ENCODE measurements at regions not wholly inside any gene's neighbourhood (a gene's known extent, or its start where the extent isn't known, plus 50 kb on each side); places are given as distances from the start of the nearest gene placed in this dataset.

DNA sequence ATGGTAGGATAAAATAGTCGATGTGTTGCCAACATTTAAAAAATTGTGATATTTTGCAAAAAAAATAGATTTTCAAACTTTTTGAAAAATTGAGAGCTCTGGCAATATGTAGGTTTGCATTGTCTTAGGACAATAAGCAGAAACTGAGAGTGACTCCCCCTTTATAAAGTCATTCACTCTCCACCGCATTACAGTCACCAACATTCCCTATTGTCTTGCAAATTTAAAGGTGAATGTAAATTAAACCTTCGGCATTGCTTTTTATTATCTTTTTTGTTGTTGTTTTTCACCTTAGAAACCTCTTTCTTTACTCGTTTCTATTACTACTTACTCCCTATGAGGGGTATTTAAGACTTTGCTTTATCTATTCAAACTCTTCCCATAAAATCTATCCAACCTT lies 944.2 kb downstream of the DTWD2 start:
- Histone ChIP-seq H3K36me3 (ENCODE audit: insufficient read depth) (no peaks in the 10 kb centered on the region), H3K4me1 (ENCODE audit: insufficient read depth) (peaks cover 6% of the 10 kb centered on the region; the same call in 1 of the 2 replicates), H3F3A (replicated peaks; ENCODE audit: low read depth) (no peaks in the 10 kb centered on the region), H4K20me1 (replicated peaks; ENCODE audit: insufficient read depth) (no peaks in the 10 kb centered on the region), H3K27ac (ENCODE audit: low read depth) (no peak overlapping the region), H3K4me3 (no peak overlapping the region), H3K4me2 (0 out of 2 replicates have a peak overlapping the region, but pooled peaks have one; percentile 14), H3K9me2 (ENCODE audit: insufficient read depth) (no peaks in the 10 kb centered on the region), H3K79me2 (replicated peaks; ENCODE audit: insufficient read depth) (no peaks in the 10 kb centered on the region), H3K27me3 (ENCODE audit: insufficient read depth) (no peaks in the 10 kb centered on the region), H2AFZ (no peak overlapping the region)
- H3K36me3 Mint-ChIP-seq (ENCODE audit: low read depth), result no peaks in the 10 kb centered on the region
- H3K27ac Mint-ChIP-seq, result no peak overlapping the region
- peaks cover 23% of the 10 kb centered on the region for H3K4me1 Mint-ChIP-seq
- DNase-seq (ENCODE audit: low spot score) (peak; percentile 60), ATAC-seq (peak; percentile 70)
- H3K27me3 Mint-ChIP-seq (ENCODE audit: insufficient read depth, low read depth, poor library complexity), result no peaks in the 10 kb centered on the region
- H3K9me3 Mint-ChIP-seq, result no peaks in the 10 kb centered on the region
- TF ChIP-seq, protein P1, sequence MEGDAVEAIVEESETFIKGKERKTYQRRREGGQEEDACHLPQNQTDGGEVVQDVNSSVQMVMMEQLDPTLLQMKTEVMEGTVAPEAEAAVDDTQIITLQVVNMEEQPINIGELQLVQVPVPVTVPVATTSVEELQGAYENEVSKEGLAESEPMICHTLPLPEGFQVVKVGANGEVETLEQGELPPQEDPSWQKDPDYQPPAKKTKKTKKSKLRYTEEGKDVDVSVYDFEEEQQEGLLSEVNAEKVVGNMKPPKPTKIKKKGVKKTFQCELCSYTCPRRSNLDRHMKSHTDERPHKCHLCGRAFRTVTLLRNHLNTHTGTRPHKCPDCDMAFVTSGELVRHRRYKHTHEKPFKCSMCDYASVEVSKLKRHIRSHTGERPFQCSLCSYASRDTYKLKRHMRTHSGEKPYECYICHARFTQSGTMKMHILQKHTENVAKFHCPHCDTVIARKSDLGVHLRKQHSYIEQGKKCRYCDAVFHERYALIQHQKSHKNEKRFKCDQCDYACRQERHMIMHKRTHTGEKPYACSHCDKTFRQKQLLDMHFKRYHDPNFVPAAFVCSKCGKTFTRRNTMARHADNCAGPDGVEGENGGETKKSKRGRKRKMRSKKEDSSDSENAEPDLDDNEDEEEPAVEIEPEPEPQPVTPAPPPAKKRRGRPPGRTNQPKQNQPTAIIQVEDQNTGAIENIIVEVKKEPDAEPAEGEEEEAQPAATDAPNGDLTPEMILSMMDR (conservative IDR thresholded peaks at IDR 0.05; ENCODE audit: low read depth in 2 of 2), result no peak
- TF ChIP-seq NANOG (IDR thresholded peaks at IDR 0.05; ENCODE audit: borderline replicate concordance), result no peak
- no peak for TF ChIP-seq POLR2AphosphoS5 (IDR thresholded peaks at IDR 0.05; ENCODE audit: low read depth)
- no peak for TF ChIP-seq ZNF114 (CRISPR knock-in tag; IDR thresholded peaks at IDR 0.05)
- TF ChIP-seq STAT1 (IDR thresholded peaks at IDR 0.05; ENCODE audit: unreplicated experiment), result no peak
- TF ChIP-seq, protein P2, sequence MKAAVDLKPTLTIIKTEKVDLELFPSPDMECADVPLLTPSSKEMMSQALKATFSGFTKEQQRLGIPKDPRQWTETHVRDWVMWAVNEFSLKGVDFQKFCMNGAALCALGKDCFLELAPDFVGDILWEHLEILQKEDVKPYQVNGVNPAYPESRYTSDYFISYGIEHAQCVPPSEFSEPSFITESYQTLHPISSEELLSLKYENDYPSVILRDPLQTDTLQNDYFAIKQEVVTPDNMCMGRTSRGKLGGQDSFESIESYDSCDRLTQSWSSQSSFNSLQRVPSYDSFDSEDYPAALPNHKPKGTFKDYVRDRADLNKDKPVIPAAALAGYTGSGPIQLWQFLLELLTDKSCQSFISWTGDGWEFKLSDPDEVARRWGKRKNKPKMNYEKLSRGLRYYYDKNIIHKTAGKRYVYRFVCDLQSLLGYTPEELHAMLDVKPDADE (IDR thresholded peaks at IDR 0.05), result no peak
- TF ChIP-seq, protein P3, sequence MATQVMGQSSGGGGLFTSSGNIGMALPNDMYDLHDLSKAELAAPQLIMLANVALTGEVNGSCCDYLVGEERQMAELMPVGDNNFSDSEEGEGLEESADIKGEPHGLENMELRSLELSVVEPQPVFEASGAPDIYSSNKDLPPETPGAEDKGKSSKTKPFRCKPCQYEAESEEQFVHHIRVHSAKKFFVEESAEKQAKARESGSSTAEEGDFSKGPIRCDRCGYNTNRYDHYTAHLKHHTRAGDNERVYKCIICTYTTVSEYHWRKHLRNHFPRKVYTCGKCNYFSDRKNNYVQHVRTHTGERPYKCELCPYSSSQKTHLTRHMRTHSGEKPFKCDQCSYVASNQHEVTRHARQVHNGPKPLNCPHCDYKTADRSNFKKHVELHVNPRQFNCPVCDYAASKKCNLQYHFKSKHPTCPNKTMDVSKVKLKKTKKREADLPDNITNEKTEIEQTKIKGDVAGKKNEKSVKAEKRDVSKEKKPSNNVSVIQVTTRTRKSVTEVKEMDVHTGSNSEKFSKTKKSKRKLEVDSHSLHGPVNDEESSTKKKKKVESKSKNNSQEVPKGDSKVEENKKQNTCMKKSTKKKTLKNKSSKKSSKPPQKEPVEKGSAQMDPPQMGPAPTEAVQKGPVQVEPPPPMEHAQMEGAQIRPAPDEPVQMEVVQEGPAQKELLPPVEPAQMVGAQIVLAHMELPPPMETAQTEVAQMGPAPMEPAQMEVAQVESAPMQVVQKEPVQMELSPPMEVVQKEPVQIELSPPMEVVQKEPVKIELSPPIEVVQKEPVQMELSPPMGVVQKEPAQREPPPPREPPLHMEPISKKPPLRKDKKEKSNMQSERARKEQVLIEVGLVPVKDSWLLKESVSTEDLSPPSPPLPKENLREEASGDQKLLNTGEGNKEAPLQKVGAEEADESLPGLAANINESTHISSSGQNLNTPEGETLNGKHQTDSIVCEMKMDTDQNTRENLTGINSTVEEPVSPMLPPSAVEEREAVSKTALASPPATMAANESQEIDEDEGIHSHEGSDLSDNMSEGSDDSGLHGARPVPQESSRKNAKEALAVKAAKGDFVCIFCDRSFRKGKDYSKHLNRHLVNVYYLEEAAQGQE (IDR thresholded peaks at IDR 0.05; ENCODE audit: unreplicated experiment), result no peak
- no peak for TF ChIP-seq EZH2phosphoT487 (IDR thresholded peaks at IDR 0.05; ENCODE audit: unreplicated experiment)
- no peak for TF ChIP-seq EZH2 (IDR thresholded peaks at IDR 0.05; ENCODE audit: low read depth, unreplicated experiment)
- TF ChIP-seq JUNB (IDR thresholded peaks at IDR 0.05; ENCODE audit: unreplicated experiment), result no peak
- no peak for TF ChIP-seq CREB1 (CRISPR knock-in tag; IDR thresholded peaks at IDR 0.05; ENCODE audit: low read depth)
- peak overlapping the region; percentile 12; the same call in 1 of the 3 replicates for H3K4me3 Mint-ChIP-seq

All from GM23338 (cell line).